Ovary (tissue), 3 donors: ENCODE measurements at regions not wholly inside any gene's neighbourhood (a gene's known extent, or its start where the extent isn't known, plus 50 kb on each side); places are given as distances from the start of the nearest gene placed in this dataset.

Experiments
- POLR2A ChIP-seq: fragments of 450-650 bp; IDR thresholded peaks from one replicate; pipeline ENCODE4 v1.6.1; 2017; ENCODE audit warnings: antibody characterized with exemption, mild to moderate bottlenecking, moderate library complexity
- TF ChIP-seq, protein P1 (sequence below), 3 donors: fragments of 450-650 bp in 2 of 3; fragments of 200-600 bp in 1 of 3; IDR thresholded peaks; one replicate each; pipeline versions ENCODE4 v1.5.1 to v1.8.0; 2016 to 2022; ENCODE audit warnings: antibody characterized with exemption in 3 of 3, mild to moderate bottlenecking in 1 of 3
- donor health status: DM: no; HTN: no; CAD: no.

DNA sequence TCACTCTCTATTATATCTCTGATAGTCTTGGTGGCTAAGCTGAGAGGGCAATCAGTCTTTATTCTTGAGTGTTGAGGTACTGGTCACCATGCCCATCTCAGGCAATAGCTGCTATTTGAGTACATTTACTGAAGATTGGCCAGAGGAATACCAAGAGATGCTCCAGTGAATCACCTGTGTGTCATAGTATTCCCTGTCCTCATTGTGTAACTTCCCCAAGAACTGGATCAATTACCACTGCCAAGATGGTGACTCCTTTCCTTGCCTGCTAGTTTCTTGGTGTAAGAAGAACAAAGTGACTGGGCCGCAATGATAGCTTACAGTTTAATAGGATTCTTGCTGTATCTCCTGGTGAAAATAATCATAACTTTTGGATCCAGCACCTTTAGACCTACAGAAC, 418.7 kb upstream of the KIF2A start:
- no peak for TF ChIP-seq POLR2A
- TF ChIP-seq, protein P1, sequence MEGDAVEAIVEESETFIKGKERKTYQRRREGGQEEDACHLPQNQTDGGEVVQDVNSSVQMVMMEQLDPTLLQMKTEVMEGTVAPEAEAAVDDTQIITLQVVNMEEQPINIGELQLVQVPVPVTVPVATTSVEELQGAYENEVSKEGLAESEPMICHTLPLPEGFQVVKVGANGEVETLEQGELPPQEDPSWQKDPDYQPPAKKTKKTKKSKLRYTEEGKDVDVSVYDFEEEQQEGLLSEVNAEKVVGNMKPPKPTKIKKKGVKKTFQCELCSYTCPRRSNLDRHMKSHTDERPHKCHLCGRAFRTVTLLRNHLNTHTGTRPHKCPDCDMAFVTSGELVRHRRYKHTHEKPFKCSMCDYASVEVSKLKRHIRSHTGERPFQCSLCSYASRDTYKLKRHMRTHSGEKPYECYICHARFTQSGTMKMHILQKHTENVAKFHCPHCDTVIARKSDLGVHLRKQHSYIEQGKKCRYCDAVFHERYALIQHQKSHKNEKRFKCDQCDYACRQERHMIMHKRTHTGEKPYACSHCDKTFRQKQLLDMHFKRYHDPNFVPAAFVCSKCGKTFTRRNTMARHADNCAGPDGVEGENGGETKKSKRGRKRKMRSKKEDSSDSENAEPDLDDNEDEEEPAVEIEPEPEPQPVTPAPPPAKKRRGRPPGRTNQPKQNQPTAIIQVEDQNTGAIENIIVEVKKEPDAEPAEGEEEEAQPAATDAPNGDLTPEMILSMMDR (IDR thresholded peaks at IDR 0.05), result no peak
